ENCODE measurements at regions not wholly inside any gene's neighbourhood (a gene's known extent, or its start where the extent isn't known, plus 50 kb on each side); places are given as distances from the start of the nearest gene placed in this dataset.
"Not testable (repeated sequence)": the region's sequence is repeated elsewhere in the genome, so short reads cannot be mapped to it uniquely, and the experiment has no call there.

DNA sequence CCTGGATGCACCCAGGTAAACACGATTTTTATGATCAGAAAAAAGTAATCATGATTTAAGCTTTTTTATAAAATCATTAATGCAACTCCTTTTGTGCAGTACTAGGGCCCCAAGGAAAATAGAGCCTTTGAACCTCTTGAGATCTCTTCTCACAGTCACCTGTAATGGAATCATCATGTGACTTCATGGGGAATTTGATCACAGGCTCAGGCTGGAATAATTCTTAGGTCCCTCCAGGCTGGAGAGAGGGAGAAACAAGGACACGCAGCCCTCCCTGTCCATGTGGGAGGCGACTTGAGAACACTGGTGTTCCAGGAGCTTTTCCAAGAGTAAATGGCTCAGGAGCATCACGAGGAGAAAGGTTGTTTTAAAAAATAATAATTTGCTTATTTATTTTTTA lies 156.1 kb downstream of the NUFIP1 start:
- no peaks in the 10 kb centered on the region for H3K9me3 ChIP-seq (ENCODE audit: control insufficient read depth in 1 of 2, low read length in 2 of 2)
- no peak overlapping the region for H3K4me3 ChIP-seq (ENCODE audit: low read depth in 1 of 2, low read length in 2 of 2)
- H3K9ac ChIP-seq (ENCODE audit: low read depth in 1 of 2, low read length in 2 of 2), result no peak overlapping the region
- H3K27ac ChIP-seq (ENCODE audit: low read depth, low read length), result no peak overlapping the region
- no peaks in the 10 kb centered on the region for H3K4me1 ChIP-seq (ENCODE audit: control insufficient read depth in 1 of 2, insufficient read depth in 2 of 2, low read length in 2 of 2)
- H3K27me3 ChIP-seq (ENCODE audit: control insufficient read depth in 1 of 2, insufficient read depth in 2 of 2, low read length in 2 of 2), result no peaks in the 10 kb centered on the region
- no peaks in the 10 kb centered on the region for H3K36me3 ChIP-seq (ENCODE audit: control insufficient read depth in 1 of 2, insufficient read depth in 2 of 2, low read length in 2 of 2)

GRCh38 chr13:44826591-44827350 lies 162.5 kb downstream of the NUFIP1 start:
- H3K27ac ChIP-seq (ENCODE audit: low read depth, low read length), result no peak overlapping the region
- H3K27me3 ChIP-seq (ENCODE audit: control insufficient read depth in 1 of 2, insufficient read depth in 2 of 2, low read length in 2 of 2), result no peaks in the 10 kb centered on the region
- no peak overlapping the region for H3K4me3 ChIP-seq (ENCODE audit: low read depth in 1 of 2, low read length in 2 of 2)
- no peaks in the 10 kb centered on the region for H3K4me1 ChIP-seq (ENCODE audit: control insufficient read depth in 1 of 2, insufficient read depth in 2 of 2, low read length in 2 of 2)
- no peaks in the 10 kb centered on the region for H3K36me3 ChIP-seq (ENCODE audit: control insufficient read depth in 1 of 2, insufficient read depth in 2 of 2, low read length in 2 of 2)
- no peaks in the 10 kb centered on the region for H3K9me3 ChIP-seq (ENCODE audit: control insufficient read depth in 1 of 2, low read length in 2 of 2)
- H3K9ac ChIP-seq (ENCODE audit: low read depth in 1 of 2, low read length in 2 of 2), result no peak overlapping the region

- H3K9ac ChIP-seq (ENCODE audit: low read depth in 1 of 2, low read length in 2 of 2), result no peak overlapping the region
- no peaks in the 10 kb centered on the region for H3K9me3 ChIP-seq (ENCODE audit: control insufficient read depth in 1 of 2, low read length in 2 of 2)
- no peak overlapping the region for H3K4me3 ChIP-seq (ENCODE audit: low read depth in 1 of 2, low read length in 2 of 2)
- H3K36me3 ChIP-seq (ENCODE audit: control insufficient read depth in 1 of 2, insufficient read depth in 2 of 2, low read length in 2 of 2), result no peaks in the 10 kb centered on the region
- no peaks in the 10 kb centered on the region for H3K27me3 ChIP-seq (ENCODE audit: control insufficient read depth in 1 of 2, insufficient read depth in 2 of 2, low read length in 2 of 2)
- no peaks in the 10 kb centered on the region for H3K4me1 ChIP-seq (ENCODE audit: control insufficient read depth in 1 of 2, insufficient read depth in 2 of 2, low read length in 2 of 2)
- H3K27ac ChIP-seq (ENCODE audit: low read depth, low read length), result no peak overlapping the region
These were observed 163.3 kb downstream of the NUFIP1 start for GRCh38 chr13:44825953-44826352.

GRCh38 chr13:44823555-44823954 lies 165.7 kb downstream of the NUFIP1 start:
- H3K27me3 ChIP-seq (ENCODE audit: control insufficient read depth in 1 of 2, insufficient read depth in 2 of 2, low read length in 2 of 2); H3K36me3 ChIP-seq (ENCODE audit: control insufficient read depth in 1 of 2, insufficient read depth in 2 of 2, low read length in 2 of 2); H3K4me1 ChIP-seq (ENCODE audit: control insufficient read depth in 1 of 2, insufficient read depth in 2 of 2, low read length in 2 of 2); H3K9ac ChIP-seq (ENCODE audit: low read depth in 1 of 2, low read length in 2 of 2); H3K27ac ChIP-seq (ENCODE audit: low read depth, low read length); H3K4me3 ChIP-seq (ENCODE audit: low read depth in 1 of 2, low read length in 2 of 2); H3K9me3 ChIP-seq (ENCODE audit: control insufficient read depth in 1 of 2, low read length in 2 of 2): not testable (repeated sequence)

DNA sequence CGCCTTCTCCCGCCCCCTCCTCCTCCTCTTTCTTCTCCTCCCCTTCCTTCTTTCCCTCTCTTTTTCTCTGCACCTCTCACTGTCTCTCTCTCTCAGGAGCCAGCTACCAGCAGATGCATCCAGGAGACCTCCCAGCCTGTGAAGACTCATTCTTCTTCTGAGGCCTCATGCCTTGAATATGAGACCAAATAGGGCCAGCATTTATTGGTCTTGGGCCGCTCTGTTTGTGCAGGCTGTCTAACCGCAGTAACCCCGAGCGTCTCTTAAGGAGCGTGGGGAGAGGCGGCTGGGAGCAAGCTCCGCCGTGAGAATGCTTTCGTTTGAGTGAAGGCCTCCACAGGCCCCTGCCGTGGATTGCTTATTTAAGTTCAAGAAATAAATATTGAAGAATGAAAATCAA lies 167.0 kb downstream of the NUFIP1 start:
- Histone ChIP-seq H3K36me3 (ENCODE audit: control insufficient read depth in 1 of 2, insufficient read depth in 2 of 2, low read length in 2 of 2) (no peaks in the 10 kb centered on the region), H3K9me3 (ENCODE audit: control insufficient read depth in 1 of 2, low read length in 2 of 2) (no peaks in the 10 kb centered on the region), H3K27ac (ENCODE audit: low read depth, low read length) (no peak overlapping the region), H3K4me3 (ENCODE audit: low read depth in 1 of 2, low read length in 2 of 2) (no peak overlapping the region), H3K4me1 (ENCODE audit: control insufficient read depth in 1 of 2, insufficient read depth in 2 of 2, low read length in 2 of 2) (no peaks in the 10 kb centered on the region), H3K9ac (ENCODE audit: low read depth in 1 of 2, low read length in 2 of 2) (no peak overlapping the region), H3K27me3 (ENCODE audit: control insufficient read depth in 1 of 2, insufficient read depth in 2 of 2, low read length in 2 of 2) (no peaks in the 10 kb centered on the region)

- no peak overlapping the region for H3K9ac ChIP-seq (ENCODE audit: low read depth in 1 of 2, low read length in 2 of 2)
- H3K9me3 ChIP-seq (ENCODE audit: control insufficient read depth in 1 of 2, low read length in 2 of 2), result no peaks in the 10 kb centered on the region
- no peak overlapping the region for H3K4me3 ChIP-seq (ENCODE audit: low read depth in 1 of 2, low read length in 2 of 2)
- H3K27ac ChIP-seq (ENCODE audit: low read depth, low read length), result no peak overlapping the region
- no peaks in the 10 kb centered on the region for H3K36me3 ChIP-seq (ENCODE audit: control insufficient read depth in 1 of 2, insufficient read depth in 2 of 2, low read length in 2 of 2)
- peaks cover under 1 to 4% of the 10 kb centered on the region in 2 donors for H3K4me1 ChIP-seq (ENCODE audit: control insufficient read depth in 1 of 2, insufficient read depth in 2 of 2, low read length in 2 of 2)
- H3K27me3 ChIP-seq (ENCODE audit: control insufficient read depth in 1 of 2, insufficient read depth in 2 of 2, low read length in 2 of 2), result no peaks in the 10 kb centered on the region
These were observed 169.5 kb downstream of the NUFIP1 start for GRCh38 chr13:44819772-44820171.

- Histone ChIP-seq H3K27ac (ENCODE audit: low read depth, low read length) (no peak overlapping the region), H3K9me3 (ENCODE audit: control insufficient read depth in 1 of 2, low read length in 2 of 2) (no peaks in the 10 kb centered on the region), H3K4me1 (ENCODE audit: control insufficient read depth in 1 of 2, insufficient read depth in 2 of 2, low read length in 2 of 2) (peaks cover 6 to 9% of the 10 kb centered on the region in 2 donors), H3K36me3 (ENCODE audit: control insufficient read depth in 1 of 2, insufficient read depth in 2 of 2, low read length in 2 of 2) (no peaks in the 10 kb centered on the region), H3K27me3 (ENCODE audit: control insufficient read depth in 1 of 2, insufficient read depth in 2 of 2, low read length in 2 of 2) (no peaks in the 10 kb centered on the region), H3K9ac (ENCODE audit: low read depth in 1 of 2, low read length in 2 of 2) (no peak overlapping the region), H3K4me3 (ENCODE audit: low read depth in 1 of 2, low read length in 2 of 2) (no peak overlapping the region)
These were observed 170.0 kb downstream of the NUFIP1 start for GRCh38 chr13:44819245-44819644.

GRCh38 chr13:44818428-44818827 lies 170.8 kb downstream of the NUFIP1 start:
- H3K9me3 ChIP-seq (ENCODE audit: control insufficient read depth in 1 of 2, low read length in 2 of 2), result no peaks in the 10 kb centered on the region
- no peaks in the 10 kb centered on the region for H3K36me3 ChIP-seq (ENCODE audit: control insufficient read depth in 1 of 2, insufficient read depth in 2 of 2, low read length in 2 of 2)
- peaks cover 9 to 14% of the 10 kb centered on the region in 2 donors for H3K4me1 ChIP-seq (ENCODE audit: control insufficient read depth in 1 of 2, insufficient read depth in 2 of 2, low read length in 2 of 2)
- H3K9ac ChIP-seq (ENCODE audit: low read depth in 1 of 2, low read length in 2 of 2), result no peak overlapping the region
- H3K27me3 ChIP-seq (ENCODE audit: control insufficient read depth in 1 of 2, insufficient read depth in 2 of 2, low read length in 2 of 2), result no peaks in the 10 kb centered on the region
- H3K4me3 ChIP-seq (ENCODE audit: low read depth in 1 of 2, low read length in 2 of 2), result no peak overlapping the region
- H3K27ac ChIP-seq (ENCODE audit: low read depth, low read length), result no peak overlapping the region

- Histone ChIP-seq H3K36me3 (ENCODE audit: control insufficient read depth in 1 of 2, insufficient read depth in 2 of 2, low read length in 2 of 2) (no peaks in the 10 kb centered on the region), H3K27ac (ENCODE audit: low read depth, low read length) (no peak overlapping the region), H3K27me3 (ENCODE audit: control insufficient read depth in 1 of 2, insufficient read depth in 2 of 2, low read length in 2 of 2) (no peaks in the 10 kb centered on the region), H3K9me3 (ENCODE audit: control insufficient read depth in 1 of 2, low read length in 2 of 2) (no peaks in the 10 kb centered on the region), H3K4me3 (ENCODE audit: low read depth in 1 of 2, low read length in 2 of 2) (no peak overlapping the region), H3K9ac (ENCODE audit: low read depth in 1 of 2, low read length in 2 of 2) (no peak overlapping the region), H3K4me1 (ENCODE audit: control insufficient read depth in 1 of 2, insufficient read depth in 2 of 2, low read length in 2 of 2) (peaks cover 9 to 14% of the 10 kb centered on the region in 2 donors)
These were observed 171.3 kb downstream of the NUFIP1 start for GRCh38 chr13:44818016-44818415.

- H3K27me3 ChIP-seq (ENCODE audit: control insufficient read depth in 1 of 2, insufficient read depth in 2 of 2, low read length in 2 of 2), result no peaks in the 10 kb centered on the region
- H3K9me3 ChIP-seq (ENCODE audit: control insufficient read depth in 1 of 2, low read length in 2 of 2), result no peaks in the 10 kb centered on the region
- no peak overlapping the region for H3K4me3 ChIP-seq (ENCODE audit: low read depth in 1 of 2, low read length in 2 of 2)
- H3K36me3 ChIP-seq (ENCODE audit: control insufficient read depth in 1 of 2, insufficient read depth in 2 of 2, low read length in 2 of 2), result no peaks in the 10 kb centered on the region
- no peak overlapping the region for H3K27ac ChIP-seq (ENCODE audit: low read depth, low read length)
- no peak overlapping the region for H3K9ac ChIP-seq (ENCODE audit: low read depth in 1 of 2, low read length in 2 of 2)
- H3K4me1 ChIP-seq (ENCODE audit: control insufficient read depth in 1 of 2, insufficient read depth in 2 of 2, low read length in 2 of 2), result peaks cover 9 to 14% of the 10 kb centered on the region in 2 donors
These were observed 172.1 kb downstream of the NUFIP1 start for GRCh38 chr13:44817131-44817671.
